Heart left ventricle (tissue), 13 donors: ENCODE measurements at regions not wholly inside any gene's neighbourhood (a gene's known extent, or its start where the extent isn't known, plus 50 kb on each side); places are given as distances from the start of the nearest gene placed in this dataset.
"Not testable (repeated sequence)": the region's sequence is repeated elsewhere in the genome, so short reads cannot be mapped to it uniquely, and the experiment has no call there.

Experiments
- POLR2A ChIP-seq, 2 donors: fragments of 450-650 bp; IDR thresholded peaks; one replicate each; pipeline ENCODE4 v1.6.1; 2017; ENCODE audit warnings: antibody characterized with exemption in 2 of 2, mild to moderate bottlenecking in 2 of 2, moderate library complexity in 2 of 2
- TF ChIP-seq, protein P1 (sequence below), 12 donors: fragments of 200-600 bp; sonication (generic) in 4 of 12; IDR thresholded peaks; one replicate each; pipeline versions ENCODE4 v1.5.0 to v1.8.0; 2018 to 2022; ENCODE audit warnings: antibody characterized with exemption in 12 of 12, mild to moderate bottlenecking in 5 of 12
- donor health status: ischemic (EF 13 %, LVEDD 7.1; RV severe dilation, severe dysfunction).
- donor health status: DM: no; HTN: yes; CAD: no.
- donor health status: DM: no; HTN: no; CAD: no.
- donor health status: ischemic (EF 25% LVEDD 6.9; RV normal size, moderate dysfunction).
- donor health status: ischemic (EF 25% LVEDD 5.7; RV mildly dilated, moderate dysfunction).
- donor health status: ischemic (EF 35%, LVEDD 5.7; RV mildly dilated, moderate dysfunction).
- donor health status: nonischemic (EF 11% LVEDD 7.7; RV severe dilation, severe dysfunction).
- donor health status: DM: yes; HTN: yes; CAD: no.
- donor health status: PGD.
- donor health status: ischemic (EF 29% LVEDD 5.4; RV normal size, mild dysfunction).
- donor health status: nonischemic (EF 23%, LVEDD 6.1; RV moderate dilation, normal function).

DNA sequence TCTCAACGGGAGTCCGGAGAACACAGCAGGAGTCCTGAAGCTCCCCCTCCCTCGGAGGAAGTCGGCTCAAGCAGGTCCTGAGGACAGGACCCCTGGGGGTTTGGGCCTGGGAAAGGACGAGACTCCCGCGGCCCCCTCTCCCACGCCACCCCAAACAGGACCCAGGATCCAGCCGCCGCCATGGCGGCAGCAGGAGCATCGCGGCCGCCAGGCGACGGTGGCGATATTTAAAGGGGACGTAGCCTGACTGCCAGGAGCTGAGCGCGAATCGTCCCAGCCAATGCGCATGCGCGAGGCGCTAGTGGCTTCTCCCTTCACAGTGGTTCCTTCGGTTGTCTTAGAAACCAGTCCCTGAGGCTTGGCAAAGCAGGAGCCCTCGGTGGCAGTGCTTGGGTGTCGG, 101.7 kb upstream of the FOXD4L5 start:
- TF ChIP-seq, protein P1, sequence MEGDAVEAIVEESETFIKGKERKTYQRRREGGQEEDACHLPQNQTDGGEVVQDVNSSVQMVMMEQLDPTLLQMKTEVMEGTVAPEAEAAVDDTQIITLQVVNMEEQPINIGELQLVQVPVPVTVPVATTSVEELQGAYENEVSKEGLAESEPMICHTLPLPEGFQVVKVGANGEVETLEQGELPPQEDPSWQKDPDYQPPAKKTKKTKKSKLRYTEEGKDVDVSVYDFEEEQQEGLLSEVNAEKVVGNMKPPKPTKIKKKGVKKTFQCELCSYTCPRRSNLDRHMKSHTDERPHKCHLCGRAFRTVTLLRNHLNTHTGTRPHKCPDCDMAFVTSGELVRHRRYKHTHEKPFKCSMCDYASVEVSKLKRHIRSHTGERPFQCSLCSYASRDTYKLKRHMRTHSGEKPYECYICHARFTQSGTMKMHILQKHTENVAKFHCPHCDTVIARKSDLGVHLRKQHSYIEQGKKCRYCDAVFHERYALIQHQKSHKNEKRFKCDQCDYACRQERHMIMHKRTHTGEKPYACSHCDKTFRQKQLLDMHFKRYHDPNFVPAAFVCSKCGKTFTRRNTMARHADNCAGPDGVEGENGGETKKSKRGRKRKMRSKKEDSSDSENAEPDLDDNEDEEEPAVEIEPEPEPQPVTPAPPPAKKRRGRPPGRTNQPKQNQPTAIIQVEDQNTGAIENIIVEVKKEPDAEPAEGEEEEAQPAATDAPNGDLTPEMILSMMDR (IDR thresholded peaks at IDR 0.05): not testable (repeated sequence)
- not testable (repeated sequence) for TF ChIP-seq POLR2A (IDR thresholded peaks at IDR 0.05)
